OCI-LY7 (cell line): ENCODE measurements at regions not wholly inside any gene's neighbourhood (a gene's known extent, or its start where the extent isn't known, plus 50 kb on each side); places are given as distances from the start of the nearest gene placed in this dataset.

Experiments used
- BruUV-seq: library from RNA; stranded (reverse); fragments of 400-500 nt; replicated peaks from 2 replicates; lab custom pipeline; 2021; lab: Mats Ljungman, UMichigan
- CTCF ChIA-PET: fragments of 300-600 bp; sonication (Branson Sonifier 250); formaldehyde crosslinking; loops from one replicate; lab custom pipeline; 2022; ENCODE audit warnings: antibody characterized with exemption; ENCODE audit not compliant: unreplicated experiment; lab: Charles Lee
- POLR2A ChIA-PET: fragments of 300-600 bp; sonication (Branson Sonifier 250); formaldehyde crosslinking; loops from one replicate; lab custom pipeline; 2022; ENCODE audit warnings: antibody characterized with exemption; lab: Charles Lee
- DNase-seq: peaks from one replicate; pipeline ENCODE4 v3.0.0-alpha.2; 2015; ENCODE audit warnings: low spot score
- H2AFZ ChIP-seq: fragments of 200-600 bp; sonication (generic), shearing (Covaris generic); 2 replicates; pipeline ENCODE4 v1.6.1; 2014; ENCODE audit warnings: mild to moderate bottlenecking, antibody characterized with exemption, low read length, moderate library complexity
- H3K27ac ChIP-seq: fragments of 200-600 bp; sonication (generic); 2 replicates; pipeline ENCODE4 v1.5.1; 2014; ENCODE audit warnings: mixed run types, low read depth, mild to moderate bottlenecking, moderate library complexity, low read length, inconsistent platforms; ENCODE audit not compliant: poor library complexity, severe bottlenecking
- H3K36me3 ChIP-seq: fragments of 200-600 bp; sonication (generic); 2 replicates; pipeline ENCODE4 v1.6.1; 2014; ENCODE audit warnings: mild to moderate bottlenecking, antibody characterized with exemption, low read length, moderate library complexity, mixed read lengths; ENCODE audit not compliant: insufficient read depth
- H3K4me1 ChIP-seq: fragments of 200-600 bp; sonication (generic); 2 replicates; pipeline ENCODE4 v1.5.1; 2014; ENCODE audit warnings: mild to moderate bottlenecking, low read length; ENCODE audit not compliant: insufficient read depth, poor library complexity, severe bottlenecking
- H3K4me2 ChIP-seq: fragments of 200-600 bp; sonication (generic); 2 replicates; pipeline ENCODE4 v1.6.1; 2014; ENCODE audit warnings: mild to moderate bottlenecking, low read length
- H3K4me3 ChIP-seq: fragments of 200-600 bp; sonication (generic); 2 replicates; pipeline ENCODE4 v1.5.1; 2014; ENCODE audit warnings: mild to moderate bottlenecking, low read depth, low read length; ENCODE audit not compliant: poor library complexity, severe bottlenecking
- H3K79me2 ChIP-seq: fragments of 200-600 bp; sonication (generic); 2 replicates; pipeline ENCODE4 v1.6.1; 2016; ENCODE audit warnings: low read depth, mild to moderate bottlenecking, low read length, moderate library complexity, mixed read lengths; ENCODE audit not compliant: insufficient read depth
- H3K9me2 ChIP-seq: fragments of 200-600 bp; sonication (generic); 2 replicates; pipeline ENCODE4 v1.6.1; 2016; ENCODE audit warnings: mild to moderate bottlenecking, low read length, mixed read lengths; ENCODE audit not compliant: insufficient read depth
- H3K9me3 ChIP-seq: fragments of 200-600 bp; sonication (generic); 2 replicates; pipeline ENCODE4 v1.6.1; 2014; ENCODE audit warnings: mild to moderate bottlenecking, mixed run types, low read length, mixed read lengths
- H4K20me1 ChIP-seq: fragments of 200-600 bp; sonication (generic); 2 replicates; pipeline ENCODE4 v1.6.1; 2014; ENCODE audit warnings: mild to moderate bottlenecking, antibody characterized with exemption, low read length, moderate library complexity, mixed read lengths; ENCODE audit not compliant: insufficient read depth
- EZH2phosphoT487 ChIP-seq: fragments of 200-600 bp; sonication (generic); IDR thresholded peaks from 2 replicates; pipeline ENCODE4 v1.6.1; 2018; ENCODE audit warnings: low read depth, borderline replicate concordance, mild to moderate bottlenecking, mixed run types, antibody characterized with exemption, low read length, moderate library complexity, mixed read lengths
- intact Hi-C: fragments of 100-400 bp; cut with micrococcal nuclease; formaldehyde crosslinking; loops from one replicate; pipeline ENCODE4 v1.10.0; 2022; ENCODE audit not compliant: unreplicated experiment
- TF ChIP-seq, protein P1 (sequence below): fragments of 200-600 bp; sonication (generic); conservative IDR thresholded peaks from 2 replicates; pipeline ENCODE4 v1.5.1; 2014; ENCODE audit warnings: mild to moderate bottlenecking, antibody characterized with exemption, low read length, moderate library complexity, mixed read lengths

DNA sequence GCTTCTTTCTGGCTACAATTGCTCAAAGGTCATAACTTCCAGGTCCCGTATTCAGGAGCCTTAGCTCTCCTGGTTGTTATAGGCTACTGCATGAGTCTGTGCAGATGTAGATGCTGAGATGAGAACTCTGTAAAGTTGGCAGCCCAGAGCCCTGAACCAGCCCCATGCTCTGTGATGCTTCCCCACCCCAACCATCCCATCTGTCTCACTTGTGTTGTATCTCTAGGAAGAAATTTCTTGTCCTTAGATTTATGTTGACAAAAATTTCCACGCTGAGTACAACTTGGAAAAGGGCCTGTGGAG is 61.2 kb upstream of the EEPD1 start:
- Histone ChIP-seq H4K20me1 (no peaks in the 10 kb centered on the region), H3K4me1 (no peaks in the 10 kb centered on the region), H3K36me3 (no peaks in the 10 kb centered on the region), H3K4me2 (no peak overlapping the region), H3K9me3 (no peaks in the 10 kb centered on the region), H3K27ac (no peak overlapping the region), H3K4me3 (no peak overlapping the region), H3K9me2 (no peaks in the 10 kb centered on the region), H3K79me2 (no peaks in the 10 kb centered on the region), H2AFZ (no peak overlapping the region)
- CTCF ChIA-PET: no interaction called here
- TF ChIP-seq, protein P1, sequence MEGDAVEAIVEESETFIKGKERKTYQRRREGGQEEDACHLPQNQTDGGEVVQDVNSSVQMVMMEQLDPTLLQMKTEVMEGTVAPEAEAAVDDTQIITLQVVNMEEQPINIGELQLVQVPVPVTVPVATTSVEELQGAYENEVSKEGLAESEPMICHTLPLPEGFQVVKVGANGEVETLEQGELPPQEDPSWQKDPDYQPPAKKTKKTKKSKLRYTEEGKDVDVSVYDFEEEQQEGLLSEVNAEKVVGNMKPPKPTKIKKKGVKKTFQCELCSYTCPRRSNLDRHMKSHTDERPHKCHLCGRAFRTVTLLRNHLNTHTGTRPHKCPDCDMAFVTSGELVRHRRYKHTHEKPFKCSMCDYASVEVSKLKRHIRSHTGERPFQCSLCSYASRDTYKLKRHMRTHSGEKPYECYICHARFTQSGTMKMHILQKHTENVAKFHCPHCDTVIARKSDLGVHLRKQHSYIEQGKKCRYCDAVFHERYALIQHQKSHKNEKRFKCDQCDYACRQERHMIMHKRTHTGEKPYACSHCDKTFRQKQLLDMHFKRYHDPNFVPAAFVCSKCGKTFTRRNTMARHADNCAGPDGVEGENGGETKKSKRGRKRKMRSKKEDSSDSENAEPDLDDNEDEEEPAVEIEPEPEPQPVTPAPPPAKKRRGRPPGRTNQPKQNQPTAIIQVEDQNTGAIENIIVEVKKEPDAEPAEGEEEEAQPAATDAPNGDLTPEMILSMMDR: no peak
- TF ChIP-seq EZH2phosphoT487: no peak
- BruUV-seq: no TSS peak
- POLR2A ChIA-PET: interaction anchor here (0.8 kb wide), 1 partner anchor 427 kb away, joined by 3 read pairs; no protein-coding TSS in a partner anchor
- intact Hi-C loops: no loop called here
- no peak for DNase-seq

DNA sequence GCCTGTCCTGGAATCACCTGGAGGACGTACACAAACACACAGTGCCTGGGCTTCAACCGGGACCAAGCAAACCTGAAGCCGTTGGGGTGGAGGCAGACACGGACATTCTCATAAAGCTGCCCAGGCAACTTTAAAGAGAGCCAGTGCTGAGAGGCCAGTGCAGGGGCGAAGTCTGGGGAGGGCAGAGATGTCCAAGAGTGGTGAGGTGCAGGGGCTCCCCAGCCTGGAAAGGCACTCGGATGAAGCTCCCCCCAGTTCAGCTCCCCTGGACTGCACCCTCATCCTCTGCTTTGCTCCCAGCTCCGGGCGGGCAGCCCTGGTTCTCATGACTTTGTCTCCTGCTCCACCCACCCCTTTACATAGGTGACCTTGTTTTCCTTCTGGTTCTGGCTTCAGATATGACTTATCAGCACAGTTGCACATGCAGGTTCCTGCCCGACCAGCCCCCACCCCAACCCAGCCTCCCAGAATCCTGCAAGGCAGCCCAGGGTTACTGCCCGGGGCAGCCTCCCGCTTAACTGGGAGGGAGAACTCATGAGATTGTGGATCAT is 60.8 kb upstream of the EEPD1 start:
- Histone ChIP-seq H3K79me2 (no peaks in the 10 kb centered on the region), H3K4me3 (no peak overlapping the region), H2AFZ (no peak overlapping the region), H3K4me2 (no peak overlapping the region), H3K9me3 (no peaks in the 10 kb centered on the region), H3K4me1 (no peaks in the 10 kb centered on the region), H3K27ac (no peak overlapping the region), H4K20me1 (no peaks in the 10 kb centered on the region), H3K36me3 (no peaks in the 10 kb centered on the region), H3K9me2 (no peaks in the 10 kb centered on the region)
- ChIA-PET CTCF (no interaction called here), POLR2A (interaction anchor here (0.8 kb wide), 1 partner anchor 427 kb away, joined by 3 read pairs; no protein-coding TSS in a partner anchor)
- no peak for DNase-seq
- TF ChIP-seq EZH2phosphoT487: no peak
- TF ChIP-seq, protein P1: no peak
- no TSS peak for BruUV-seq
- intact Hi-C loops: no loop called here

DNA sequence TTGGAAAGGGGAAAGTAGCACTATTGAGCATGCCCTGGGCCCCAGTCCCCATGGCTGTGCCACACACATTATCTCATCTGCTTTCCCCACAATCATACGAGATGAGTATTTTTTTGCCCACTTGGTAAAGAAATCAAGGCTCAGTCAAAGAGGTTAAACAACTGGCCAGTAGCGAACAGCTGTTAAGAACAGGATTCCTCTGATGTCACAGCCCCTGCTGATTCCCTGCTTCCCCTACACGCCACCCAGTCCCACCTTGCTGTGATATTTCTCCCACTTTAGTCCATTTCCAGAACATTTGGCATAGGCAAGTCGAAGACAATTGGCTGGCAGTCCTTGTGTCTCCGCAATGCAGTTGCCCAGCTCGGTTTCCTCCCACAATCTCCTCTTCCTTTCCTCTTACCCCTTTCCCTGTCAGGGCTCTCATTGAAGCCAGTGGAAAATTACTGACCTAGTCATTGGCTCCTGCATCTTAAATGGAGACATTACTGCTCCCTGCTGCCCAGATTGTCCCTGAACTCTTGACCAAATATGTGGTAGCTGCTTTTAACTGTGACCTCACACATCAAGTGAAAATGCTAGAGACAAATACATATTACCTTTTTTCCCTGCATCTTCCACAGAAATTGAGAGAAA is 56.5 kb upstream of the EEPD1 start:
- BruUV-seq: no TSS peak
- no peak for TF ChIP-seq EZH2phosphoT487
- TF ChIP-seq, protein P1: no peak
- Histone ChIP-seq H3K4me2 (no peak overlapping the region), H4K20me1 (no peaks in the 10 kb centered on the region), H3K4me3 (no peak overlapping the region), H3K4me1 (no peaks in the 10 kb centered on the region), H2AFZ (no peak overlapping the region), H3K36me3 (no peaks in the 10 kb centered on the region), H3K79me2 (no peaks in the 10 kb centered on the region), H3K9me2 (no peaks in the 10 kb centered on the region), H3K27ac (no peak overlapping the region), H3K9me3 (no peaks in the 10 kb centered on the region)
- CTCF ChIA-PET: no interaction called here
- POLR2A ChIA-PET: no interaction called here
- no peak for DNase-seq
- intact Hi-C loops: no loop called here
